HepG2 (cell line): ENCODE measurements at regions not wholly inside any gene's neighbourhood (a gene's known extent, or its start where the extent isn't known, plus 50 kb on each side); places are given as distances from the start of the nearest gene placed in this dataset.

Experiments
- ATAC-seq: fragments of 200-7000 bp; cut with Tn5 transposase; 3 replicates; pipeline ENCODE4 v1.9.1; 2020; ENCODE audit warnings: mild to moderate bottlenecking, moderate library complexity
- BruUV-seq: library from RNA; stranded (reverse); fragments of 400-500 nt; replicated peaks from 2 replicates; lab custom pipeline; 2021; lab: Mats Ljungman, UMichigan
- CTCF ChIA-PET: fragments of 300-600 bp; formaldehyde crosslinking; extraction: SDS; loops from one replicate; lab custom pipeline; 2021; ENCODE audit warnings: low total read pairs, inconsistent platforms, low intra/inter-chr PET ratio; lab: Yijun Ruan, JAX
- POLR2A ChIA-PET: fragments of 350-600 bp; sonication (Branson Sonifier 250); formaldehyde crosslinking; loops from one replicate; lab custom pipeline; 2020; ENCODE audit warnings: antibody characterized with exemption, inconsistent platforms; lab: Yijun Ruan, JAX
- DNase-seq: peaks from one replicate; pipeline ENCODE4 v3.0.0-alpha.2; 2015; ENCODE audit warnings: low spot score
- FAIRE-seq: peaks from 3 replicates; lab custom pipeline; 2011; peaks lifted over from hg19 to GRCh38; lab: Jason Lieb, UNC
- H2AFZ ChIP-seq: one replicate; pipeline ENCODE4 v1.6.1; 2011; ENCODE audit warnings: low read length, inconsistent platforms
- H3K27ac ChIP-seq: fragments of 300-600 bp; 3 replicates; pipeline ENCODE4 v1.8.0; 2011; ENCODE audit warnings: mixed run types, mild to moderate bottlenecking, mixed read lengths, low read length, inconsistent platforms; ENCODE audit not compliant: insufficient read depth; ENCODE audit errors: extremely low read length
- H3K27me3 ChIP-seq, 2 experiments: fragments of 200-600 bp in 1 of 2; 2 replicates in 1 of 2; 3 replicates in 1 of 2; pipeline versions ENCODE4 v1.6.0 to v1.8.0; 2011; ENCODE audit warnings: low read length in 2 of 2, mild to moderate bottlenecking in 2 of 2, moderate library complexity in 2 of 2, inconsistent platforms in 1 of 2; ENCODE audit not compliant: insufficient read depth in 2 of 2, control insufficient read depth in 1 of 2
- H3K36me3 ChIP-seq, 2 experiments: fragments of 200-600 bp in 1 of 2; replicated peaks in 1 of 2; 2 replicates in 1 of 2; 3 replicates in 1 of 2; pipeline versions ENCODE4 v1.5.1 to v1.8.0; 2011; ENCODE audit warnings: low read length in 2 of 2, inconsistent platforms in 1 of 2; ENCODE audit not compliant: insufficient read depth in 2 of 2, control insufficient read depth in 1 of 2
- H3K4me1 ChIP-seq: 2 replicates; pipeline ENCODE4 v1.5.1; 2012; ENCODE audit warnings: low read length, inconsistent platforms; ENCODE audit not compliant: insufficient read depth
- H3K4me2 ChIP-seq: 2 replicates; pipeline ENCODE4 v1.6.0; 2011; ENCODE audit warnings: low read depth, low read length, inconsistent platforms
- H3K4me3 ChIP-seq, 3 experiments: fragments of 200-600 bp in 1 of 3; sonication (generic), shearing (Covaris generic) in 1 of 3; replicated peaks in 1 of 3; 2 replicates each; pipeline ENCODE4 v1.5.1; 2011 to 2016; ENCODE audit warnings: low read length in 3 of 3, inconsistent platforms in 2 of 3, low read depth in 2 of 3, mild to moderate bottlenecking in 2 of 3, control low read depth in 1 of 3, mixed read lengths in 1 of 3; ENCODE audit not compliant: insufficient read depth in 1 of 3
- H3K79me2 ChIP-seq: one replicate; pipeline ENCODE4 v1.6.1; 2011; ENCODE audit warnings: low read length, inconsistent platforms; ENCODE audit not compliant: insufficient read depth
- H3K9ac ChIP-seq: 2 replicates; pipeline ENCODE4 v1.6.0; 2011; ENCODE audit warnings: mild to moderate bottlenecking, low read depth, low read length, inconsistent platforms; ENCODE audit not compliant: insufficient read depth
- H3K9me3 ChIP-seq: 2 replicates; pipeline ENCODE4 v1.5.1; 2012; ENCODE audit warnings: mild to moderate bottlenecking, low read length
- H4K20me1 ChIP-seq: 2 replicates; pipeline ENCODE4 v1.6.0; 2011; ENCODE audit warnings: inconsistent platforms, mild to moderate bottlenecking, low read length, moderate library complexity; ENCODE audit not compliant: insufficient read depth
- FOXM1 ChIP-seq: sonication (generic); formaldehyde crosslinking; IDR thresholded peaks from 2 replicates; pipeline ENCODE4 v1.5.0; 2020; ENCODE audit warnings: missing genetic modification reagents
- PITX1 ChIP-seq: sonication (generic); formaldehyde crosslinking; IDR thresholded peaks from 2 replicates; pipeline ENCODE4 v1.5.1; 2020; ENCODE audit warnings: mild to moderate bottlenecking, missing genetic modification reagents
- TBX3 ChIP-seq: fragments of 450-650 bp; IDR thresholded peaks from 2 replicates; pipeline ENCODE4 v1.6.1; 2017; ENCODE audit warnings: antibody characterized with exemption, mild to moderate bottlenecking, inconsistent platforms, borderline replicate concordance
- TEAD2 ChIP-seq: sonication (generic); formaldehyde crosslinking; IDR thresholded peaks from 2 replicates; pipeline ENCODE4 v1.9.0; 2021; ENCODE audit warnings: missing genetic modification reagents
- ZC3H13 ChIP-seq: sonication (generic); formaldehyde crosslinking; IDR thresholded peaks from 2 replicates; pipeline ENCODE4 v1.8.1; 2023; ENCODE audit warnings: mild to moderate bottlenecking, missing genetic modification reagents, moderate library complexity
- ZNF800 ChIP-seq: sonication (generic); formaldehyde crosslinking; IDR thresholded peaks from 2 replicates; pipeline ENCODE4 v1.4.0; 2020; ENCODE audit warnings: missing genetic modification reagents
- WGBS: methylation state at CpG from one replicate; pipeline ENCODE4 v1.1.6; 2017; ENCODE audit warnings: low lambda C conversion rate; 5-methylcytosine and 5-hydroxymethylcytosine counted together
- in situ Hi-C: cut with HindIII; loops from 2 replicates; pipeline ENCODE4 v1.10.0; 2017; ENCODE audit warnings: low pct_unique_long_range_greater_than_20kb; ENCODE audit not compliant: extremely low pct_ligation_motif_present
- intact Hi-C: fragments of 100-400 bp; cut with micrococcal nuclease; formaldehyde crosslinking; loops from one replicate; pipeline ENCODE4 v1.10.0; 2022; ENCODE audit not compliant: unreplicated experiment
- TF ChIP-seq, protein P1 (sequence below): IDR thresholded peaks from 2 replicates; pipeline ENCODE4 v1.6.1; 2016; ENCODE audit warnings: mild to moderate bottlenecking, missing biosample characterization, missing genetic modification reagents

DNA sequence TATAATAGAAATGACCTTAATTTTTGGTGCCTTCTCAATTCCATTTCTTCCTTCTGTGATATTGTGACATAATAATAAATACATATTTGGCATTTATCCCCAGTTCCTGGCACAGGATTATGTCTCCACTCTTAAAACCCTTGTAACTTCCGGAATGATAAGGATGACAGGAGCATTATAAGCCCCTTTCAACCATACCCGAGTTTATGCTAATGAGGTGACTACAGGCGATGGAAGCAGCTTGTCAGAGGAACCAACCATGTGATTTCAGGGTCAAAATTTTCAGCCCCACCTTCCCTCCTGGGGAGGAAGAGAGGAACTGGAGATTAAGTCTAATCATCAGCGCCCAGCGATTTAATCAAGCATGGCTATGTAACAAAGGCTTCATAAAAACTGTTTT, 528.5 kb upstream of the CRIM1 start (continued):
- no peak for TF ChIP-seq TEAD2
- TF ChIP-seq, protein P1, sequence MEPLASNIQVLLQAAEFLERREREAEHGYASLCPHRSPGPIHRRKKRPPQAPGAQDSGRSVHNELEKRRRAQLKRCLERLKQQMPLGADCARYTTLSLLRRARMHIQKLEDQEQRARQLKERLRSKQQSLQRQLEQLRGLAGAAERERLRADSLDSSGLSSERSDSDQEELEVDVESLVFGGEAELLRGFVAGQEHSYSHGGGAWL (CRISPR knock-in tag): no peak
- TF ChIP-seq PITX1 (CRISPR knock-in tag): no peak
- no peak for TF ChIP-seq FOXM1
- no peak for TF ChIP-seq ZNF800 (CRISPR knock-in tag)
- TF ChIP-seq TBX3: no peak
- TF ChIP-seq, all 625 proteins: peak for 0

GRCh38 chr2:35822716-35823115, 532.9 kb upstream of the CRIM1 start:
- POLR2A ChIA-PET: no interaction called here

More at GRCh38 chr2:35822716-35823115, 532.9 kb upstream of the CRIM1 start:
- TF ChIP-seq ZC3H13 (CRISPR knock-in tag): no peak
- no peaks in the 10 kb centered on the region for H3K4me1 ChIP-seq
- no peaks in the 10 kb centered on the region for H3K27me3 ChIP-seq
- H3K4me2 ChIP-seq: no peak overlapping the region
- WGBS: 3% methylated on average over 3 of the region's 3 CpGs
- no peaks in the 10 kb centered on the region for H4K20me1 ChIP-seq
- no peak overlapping the region for H3K9ac ChIP-seq
- H3K27ac ChIP-seq: no peak overlapping the region
- no TSS peak for BruUV-seq
- CTCF ChIA-PET: no interaction called here
- H3K79me2 ChIP-seq: no peaks in the 10 kb centered on the region
- no peak for FAIRE-seq
- H3K4me3 ChIP-seq: no peak overlapping the region
- H2AFZ ChIP-seq: no peak overlapping the region
- in situ Hi-C loops: no loop called here
- H3K36me3 ChIP-seq: no peaks in the 10 kb centered on the region
- intact Hi-C loops: no loop called here
- no peak for DNase-seq
- no peaks in the 10 kb centered on the region for H3K9me3 ChIP-seq
- ATAC-seq: no peak
